Esophagus muscularis mucosa (tissue), 4 donors: ENCODE measurements at regions not wholly inside any gene's neighbourhood (a gene's known extent, or its start where the extent isn't known, plus 50 kb on each side); places are given as distances from the start of the nearest gene placed in this dataset.

Source experiments
- DNase-seq: peaks from one replicate; pipeline ENCODE4 v3.0.0-alpha.2; 2017; ENCODE audit errors: extremely low spot score
- H3K27ac ChIP-seq, 4 donors: fragments of 200-600 bp; sonication (generic); replicated peaks in 1 of 4; 1 replicate in 3 of 4; 2 replicates in 1 of 4; pipeline ENCODE4 v1.5.1; 2016 to 2019; ENCODE audit warnings: mild to moderate bottlenecking in 1 of 4
- H3K27me3 ChIP-seq, 4 donors: fragments of 200-600 bp; sonication (generic); one replicate each; pipeline versions ENCODE4 v1.5.1 to v1.6.0; 2016 to 2019
- H3K36me3 ChIP-seq, 4 donors: fragments of 200-600 bp; sonication (generic); one replicate each; pipeline ENCODE4 v1.5.1; 2016 to 2019
- H3K4me1 ChIP-seq, 4 donors: fragments of 200-600 bp; sonication (generic); one replicate each; pipeline ENCODE4 v1.5.1; 2016 to 2019
- H3K4me3 ChIP-seq, 4 donors: fragments of 200-600 bp; sonication (generic); 1 replicate in 2 of 4; 2 replicates in 2 of 4; pipeline ENCODE4 v1.5.1; 2016 to 2019; ENCODE audit warnings: mild to moderate bottlenecking in 4 of 4, moderate library complexity in 1 of 4
- H3K9me3 ChIP-seq, 4 donors: fragments of 200-600 bp; sonication (generic); 1 replicate in 3 of 4; 2 replicates in 1 of 4; pipeline ENCODE4 v1.5.1; 2016 to 2019
- CTCF ChIP-seq, 3 experiments: fragments of 200-600 bp in 2 of 3; fragments of 450-650 bp in 1 of 3; sonication (generic) in 2 of 3; IDR thresholded peaks; one replicate each; pipeline ENCODE4 v1.5.1; 2017 to 2019; ENCODE audit warnings: antibody characterized with exemption in 3 of 3, mild to moderate bottlenecking in 2 of 3, moderate library complexity in 1 of 3
- EP300 ChIP-seq: sonication (generic); formaldehyde crosslinking; IDR thresholded peaks from one replicate; pipeline ENCODE4 v1.6.1; 2017; ENCODE audit warnings: antibody characterized with exemption
- POLR2A ChIP-seq: fragments of 450-650 bp; IDR thresholded peaks from one replicate; pipeline ENCODE4 v1.6.1; 2017; ENCODE audit warnings: antibody characterized with exemption, moderate library complexity, mild to moderate bottlenecking, low read depth
- POLR2AphosphoS5 ChIP-seq, 2 donors: sonication (generic); formaldehyde crosslinking; IDR thresholded peaks; one replicate each; pipeline ENCODE4 v1.6.1; 2017; ENCODE audit warnings: antibody characterized with exemption in 2 of 2
- WGBS: methylation state at CpG from one replicate; pipeline ENCODE4 v1.1.5; 2018; 5-methylcytosine and 5-hydroxymethylcytosine counted together
- intact Hi-C: fragments of 100-400 bp; cut with DNase I; formaldehyde crosslinking; loops from one replicate; pipeline ENCODE4 v1.15.1; 2023

- no peaks in the 10 kb centered on the region for H3K36me3 ChIP-seq
- 70% methylated on average over 1 of the region's 1 CpG for WGBS
- no peak overlapping the region for H3K4me3 ChIP-seq
- no peaks in the 10 kb centered on the region for H3K4me1 ChIP-seq
- no peak for TF ChIP-seq EP300
- H3K9me3 ChIP-seq = no peaks in the 10 kb centered on the region
- intact Hi-C loops = no loop called here
- no peak overlapping the region for H3K27ac ChIP-seq
- no peaks in the 10 kb centered on the region for H3K27me3 ChIP-seq
- DNase-seq = no peak
Observed at GRCh38 chr18:11219571-11219970, 70.2 kb upstream of the PIEZO2 start.

GRCh38 chr18:11215216-11215615 is 65.8 kb upstream of the PIEZO2 start:
- no peaks in the 10 kb centered on the region for H3K27me3 ChIP-seq
- H3K27ac ChIP-seq = no peak overlapping the region
- WGBS = 17% methylated on average over 4 of the region's 4 CpGs
- no peak for DNase-seq
- TF ChIP-seq POLR2A (no peak), EP300 (no peak), CTCF (IDR thresholded peaks at IDR 0.05) (no peak), POLR2AphosphoS5 (IDR thresholded peaks at IDR 0.05) (no peak)
- H3K9me3 ChIP-seq = no peaks in the 10 kb centered on the region
- no peaks in the 10 kb centered on the region for H3K36me3 ChIP-seq
- no peaks in the 10 kb centered on the region for H3K4me1 ChIP-seq
- intact Hi-C loops = no loop called here
- H3K4me3 ChIP-seq = no peak overlapping the region

- Histone ChIP-seq H3K9me3 (no peaks in the 10 kb centered on the region), H3K27ac (no peak overlapping the region), H3K4me3 (no peak overlapping the region), H3K4me1 (no peaks in the 10 kb centered on the region), H3K27me3 (peaks cover 0 to 13% (median 0%) of the 10 kb centered on the region in 4 donors), H3K36me3 (no peaks in the 10 kb centered on the region)
- no peak for TF ChIP-seq EP300
- TF ChIP-seq POLR2A = no peak
- no peak for TF ChIP-seq CTCF (IDR thresholded peaks at IDR 0.05)
- no peak for TF ChIP-seq POLR2AphosphoS5 (IDR thresholded peaks at IDR 0.05)
- intact Hi-C loops = no loop called here
- 84% methylated on average over 3 of the region's 3 CpGs for WGBS
- DNase-seq = no peak
Observed at GRCh38 chr18:11204020-11204419, 54.7 kb upstream of the PIEZO2 start.

- Histone ChIP-seq H3K4me3 (no peak overlapping the region), H3K27ac (no peak overlapping the region), H3K4me1 (no peaks in the 10 kb centered on the region), H3K36me3 (no peaks in the 10 kb centered on the region), H3K9me3 (no peaks in the 10 kb centered on the region), H3K27me3 (peaks cover 0 to 13% (median 0%) of the 10 kb centered on the region in 4 donors)
- no peak for DNase-seq
- TF ChIP-seq POLR2A = no peak
- no peak for TF ChIP-seq POLR2AphosphoS5 (IDR thresholded peaks at IDR 0.05)
- no peak for TF ChIP-seq EP300
- no peak for TF ChIP-seq CTCF (IDR thresholded peaks at IDR 0.05)
- intact Hi-C loops = no loop called here
- 73% methylated on average over 3 of the region's 3 CpGs for WGBS
Observed at GRCh38 chr18:11199477-11199876, 50.1 kb upstream of the PIEZO2 start.
